NOMO-1 treated with dmso at 0.1 percent for 144 hours (cell line): ENCODE measurements at regions not wholly inside any gene's neighbourhood (a gene's known extent, or its start where the extent isn't known, plus 50 kb on each side); places are given as distances from the start of the nearest gene placed in this dataset.

Experiments used
- DNase-seq: peaks from one replicate; lab custom pipeline; 2025; ENCODE audit not compliant: unreplicated experiment; lab: John Stamatoyannopoulos, UW

- DNase-seq: no peak
Measured at GRCh38 chr13:82447416-82448077, 1434.7 kb downstream of the SLITRK1 start.

DNA sequence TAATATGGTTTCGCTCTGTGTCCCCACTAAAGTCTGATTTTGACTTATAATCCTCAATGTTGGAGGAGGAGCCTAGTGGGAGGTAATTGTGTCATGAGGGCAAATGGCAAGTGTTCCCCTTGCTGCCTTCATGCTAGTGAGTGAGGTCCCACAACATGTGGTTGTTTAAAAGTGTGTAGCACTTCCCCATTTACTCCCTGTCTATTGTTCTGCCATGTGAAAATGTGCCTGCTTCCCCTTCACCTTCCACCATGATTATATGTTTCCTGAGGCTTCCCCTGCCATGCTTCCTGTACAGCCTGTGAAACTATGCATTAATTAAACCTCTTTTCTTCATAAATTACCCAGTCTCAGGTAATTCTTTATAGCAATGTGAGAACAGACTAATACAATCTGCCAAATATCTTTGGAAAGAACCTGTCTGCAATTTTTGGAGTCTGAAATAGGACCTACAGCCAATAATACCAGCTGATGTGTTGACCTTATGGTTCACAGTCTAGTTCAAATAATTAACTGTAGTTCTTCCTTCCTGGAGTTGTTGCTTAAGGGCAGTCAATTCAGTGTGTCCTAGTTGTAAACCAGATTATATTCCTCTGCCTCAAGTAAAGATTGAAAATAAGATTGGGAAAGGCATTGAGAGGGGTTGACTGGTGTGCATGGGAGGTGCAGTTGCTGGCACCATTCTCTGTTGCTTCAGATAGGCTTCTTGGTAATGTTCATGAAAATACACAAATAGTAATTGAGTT is 1442.9 kb downstream of the SLITRK1 start:
- DNase-seq: no peak

- no peak for DNase-seq
Measured at GRCh38 chr13:82438320-82438719, 1444.0 kb downstream of the SLITRK1 start.

- no peak for DNase-seq
Measured at GRCh38 chr13:82436099-82436585, 1446.1 kb downstream of the SLITRK1 start.

- DNase-seq: no peak
Measured at GRCh38 chr13:82432949-82433348, 1449.3 kb downstream of the SLITRK1 start.

- DNase-seq: no peak
Measured at GRCh38 chr13:82412749-82413148, 1469.5 kb downstream of the SLITRK1 start.

DNA sequence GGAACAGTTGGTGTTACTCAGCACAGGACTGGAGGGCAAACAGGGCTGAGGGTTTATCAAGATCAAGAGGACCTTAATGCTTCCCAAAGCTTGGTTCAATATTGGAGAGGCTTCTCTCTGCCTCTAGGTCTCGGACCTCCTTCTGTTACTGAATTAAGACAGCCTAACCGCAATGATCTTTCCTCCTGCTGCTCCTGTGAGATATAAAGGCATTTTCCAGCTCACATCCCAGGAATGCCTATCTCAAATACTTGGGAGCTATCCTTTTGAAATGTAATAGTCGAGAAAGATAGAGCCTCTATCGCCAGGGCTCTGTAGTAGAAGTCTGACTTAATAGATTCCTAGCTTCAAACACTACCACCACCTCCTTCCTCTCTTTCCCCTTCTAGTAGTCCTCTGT is 1475.0 kb downstream of the SLITRK1 start:
- DNase-seq: no peak

- no peak for DNase-seq
Measured at GRCh38 chr13:82374719-82375118, 1507.6 kb downstream of the SLITRK1 start.

DNA sequence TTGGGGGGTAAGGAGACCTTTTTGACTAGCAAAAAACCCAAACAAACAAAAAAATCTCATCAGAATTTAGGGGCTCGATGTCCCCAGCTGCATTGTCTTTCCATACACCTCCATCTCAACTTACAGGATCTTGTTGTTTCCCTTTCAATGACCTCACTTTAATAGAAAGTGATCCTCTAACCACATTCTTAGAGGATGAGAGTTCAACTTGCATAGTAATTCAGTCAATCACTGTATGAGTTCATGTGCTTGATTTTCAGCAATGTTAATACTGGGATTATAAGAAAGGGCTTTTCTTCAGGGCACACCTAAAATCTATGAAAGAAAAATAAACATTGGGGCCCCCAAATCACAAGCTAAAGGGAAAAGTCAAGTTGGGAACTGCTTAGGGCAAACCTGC is 1512.0 kb downstream of the SLITRK1 start:
- DNase-seq: no peak

GRCh38 chr13:82364525-82364924 is 1517.7 kb downstream of the SLITRK1 start:
- DNase-seq: no peak

- DNase-seq: no peak
Measured at GRCh38 chr13:82358284-82358683, 1524.0 kb downstream of the SLITRK1 start.

GRCh38 chr13:82356667-82357410 is 1525.4 kb downstream of the SLITRK1 start:
- DNase-seq: no peak

GRCh38 chr13:82344867-82345266 is 1537.4 kb downstream of the SLITRK1 start:
- DNase-seq: no peak

DNA sequence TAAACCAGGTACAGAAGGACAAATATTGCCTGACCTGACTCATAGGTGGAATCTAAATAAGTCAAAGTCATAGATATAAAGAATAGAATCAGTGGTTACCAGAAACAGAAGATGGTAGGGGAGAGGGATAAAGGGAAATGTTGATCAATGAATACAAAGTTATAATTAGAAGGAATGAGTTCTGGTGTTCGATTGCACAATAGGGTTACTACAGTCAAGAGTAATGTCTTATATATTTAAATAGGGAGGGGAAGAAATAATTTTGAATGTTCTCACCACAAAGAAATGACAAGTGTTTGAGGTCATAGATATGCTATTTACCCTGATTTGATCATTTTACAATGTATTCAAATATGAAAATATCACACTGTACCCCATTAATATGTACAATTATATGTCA is 1541.2 kb downstream of the SLITRK1 start:
- no peak for DNase-seq

DNA sequence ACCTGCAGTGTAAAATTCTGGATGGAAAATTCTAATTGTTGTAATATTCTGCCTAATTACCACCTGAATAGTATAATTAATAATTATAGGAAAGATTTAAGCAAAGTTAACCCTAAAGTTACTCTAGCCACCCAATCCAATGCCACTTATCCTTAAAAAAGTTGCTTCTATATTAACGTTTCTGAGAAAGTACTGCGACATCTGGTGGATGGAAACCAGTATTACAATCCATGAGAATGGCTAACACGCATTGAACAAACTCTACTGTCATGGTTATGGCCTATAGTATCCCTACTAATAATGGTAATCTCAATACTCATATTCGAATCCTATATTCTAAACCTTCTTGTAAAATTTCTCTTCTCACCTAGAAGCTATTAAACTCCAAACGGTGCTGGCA is 1551.8 kb downstream of the SLITRK1 start:
- DNase-seq: no peak

DNA sequence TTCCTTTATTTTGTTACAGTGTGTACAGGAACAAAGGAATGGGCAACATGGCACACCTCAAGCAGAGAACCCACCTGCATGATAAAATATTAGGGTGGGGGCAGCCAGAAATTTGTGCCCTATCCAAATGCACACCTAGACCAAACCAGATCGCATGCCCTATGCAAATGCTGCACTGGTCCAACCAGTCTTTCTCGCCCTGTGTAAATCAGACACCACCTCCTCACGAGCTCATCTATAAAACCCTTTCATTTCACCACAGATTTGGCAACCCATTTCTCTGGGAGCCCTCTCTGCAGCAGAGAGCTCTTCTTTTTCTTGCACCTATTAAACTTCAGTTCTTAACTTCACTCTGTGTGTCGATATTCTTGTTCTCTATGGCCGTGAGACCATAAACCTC is 1559.2 kb downstream of the SLITRK1 start:
- no peak for DNase-seq

- no peak for DNase-seq
Measured at GRCh38 chr13:82305588-82305987, 1576.7 kb downstream of the SLITRK1 start.

- no peak for DNase-seq
Measured at GRCh38 chr13:82298106-82298505, 1584.2 kb downstream of the SLITRK1 start.

GRCh38 chr13:82294226-82294625 is 1588.0 kb downstream of the SLITRK1 start:
- DNase-seq: no peak

- DNase-seq: no peak
Measured at GRCh38 chr13:82292334-82292733, 1589.9 kb downstream of the SLITRK1 start.

GRCh38 chr13:82291852-82292251 is 1590.4 kb downstream of the SLITRK1 start:
- no peak for DNase-seq

DNA sequence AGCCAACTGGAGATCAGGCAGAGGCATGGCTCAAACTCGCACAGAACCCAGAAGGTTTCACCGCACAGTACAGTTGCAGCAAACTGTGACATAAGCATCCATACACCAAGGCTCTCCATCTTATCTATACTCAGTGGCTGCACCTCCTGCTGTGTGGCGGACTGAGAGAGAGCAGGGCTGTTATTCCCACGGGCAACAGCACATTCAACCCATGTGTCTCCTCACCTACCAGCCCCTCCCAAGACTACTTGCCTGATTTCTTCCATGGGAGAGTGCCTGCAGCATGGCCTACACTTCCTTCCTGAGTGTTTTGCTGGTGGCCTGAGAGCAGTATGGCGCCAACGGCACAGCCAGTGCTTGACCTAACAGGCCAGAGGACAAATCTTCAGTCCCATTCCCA is 1606.6 kb downstream of the SLITRK1 start:
- DNase-seq: no peak
